ENCODE measurements at regions not wholly inside any gene's neighbourhood (a gene's known extent, or its start where the extent isn't known, plus 50 kb on each side); places are given as distances from the start of the nearest gene placed in this dataset.

DNA sequence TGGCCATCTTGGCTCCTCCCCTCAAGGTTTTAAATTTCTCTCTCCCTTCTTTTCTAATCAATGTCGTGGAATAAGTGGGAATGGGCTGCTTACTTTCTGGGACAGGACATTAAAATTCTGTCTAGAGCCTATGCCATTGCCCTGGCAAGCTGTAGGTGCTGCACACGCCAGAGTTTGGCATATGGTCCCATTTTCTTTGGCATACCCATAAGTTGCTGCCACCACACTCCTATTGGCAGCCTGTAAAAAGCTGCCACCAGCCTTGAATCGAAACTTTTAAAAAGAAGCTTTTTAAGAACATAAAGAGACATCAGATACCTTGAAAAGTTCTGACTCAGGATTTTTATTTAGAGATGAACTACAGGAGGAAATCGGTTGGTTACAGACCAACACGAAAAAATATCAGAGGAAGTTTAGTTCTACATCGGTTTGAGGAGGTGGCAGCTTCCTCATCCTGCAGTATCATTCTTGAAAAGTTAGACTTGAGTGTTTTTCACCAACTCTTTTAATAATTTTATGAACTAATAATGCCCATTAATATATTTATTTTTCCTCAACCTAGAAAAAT, 517.8 kb upstream of the ANO5 start:
- Mint-ChIP-seq H3K9me3 (no peaks in the 10 kb centered on the region), H3K27me3 (ENCODE audit: low read depth) (no peaks in the 10 kb centered on the region), H3K4me3 (no peak overlapping the region), H3K36me3 (ENCODE audit: low read depth) (no peaks in the 10 kb centered on the region), H3K4me1 (no peaks in the 10 kb centered on the region), H3K27ac (ENCODE audit: unreplicated experiment) (no peak overlapping the region)
- DNase-seq (ENCODE audit: low read depth, low spot score): no peak
- no peak for TF ChIP-seq CTCF (conservative IDR thresholded peaks at IDR 0.05)

DNA sequence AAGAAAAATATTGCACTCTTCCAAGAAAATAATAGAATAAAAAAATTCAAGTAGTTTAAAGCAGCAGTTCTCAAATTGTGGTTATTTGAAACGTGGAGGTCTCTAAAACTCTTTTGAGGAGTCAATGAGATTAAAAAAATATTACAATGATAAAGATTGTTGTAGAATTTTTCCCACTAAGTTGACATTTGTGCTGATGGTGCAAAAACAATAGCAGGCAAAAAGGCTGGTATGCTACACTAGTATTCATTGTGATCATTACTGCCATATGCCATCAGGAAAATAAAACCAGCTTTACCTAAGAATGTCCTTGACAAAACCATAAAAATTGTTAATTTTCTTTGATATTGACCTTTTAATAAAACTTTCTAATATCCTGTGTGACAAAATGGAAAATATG, 505.2 kb upstream of the ANO5 start:
- Mint-ChIP-seq H3K4me3 (no peak overlapping the region), H3K4me1 (no peaks in the 10 kb centered on the region), H3K27ac (ENCODE audit: unreplicated experiment) (no peak overlapping the region), H3K27me3 (ENCODE audit: low read depth) (no peaks in the 10 kb centered on the region), H3K9me3 (no peaks in the 10 kb centered on the region), H3K36me3 (ENCODE audit: low read depth) (no peaks in the 10 kb centered on the region)
- DNase-seq (ENCODE audit: low read depth, low spot score): no peak
- no peak for TF ChIP-seq CTCF (conservative IDR thresholded peaks at IDR 0.05)

DNA sequence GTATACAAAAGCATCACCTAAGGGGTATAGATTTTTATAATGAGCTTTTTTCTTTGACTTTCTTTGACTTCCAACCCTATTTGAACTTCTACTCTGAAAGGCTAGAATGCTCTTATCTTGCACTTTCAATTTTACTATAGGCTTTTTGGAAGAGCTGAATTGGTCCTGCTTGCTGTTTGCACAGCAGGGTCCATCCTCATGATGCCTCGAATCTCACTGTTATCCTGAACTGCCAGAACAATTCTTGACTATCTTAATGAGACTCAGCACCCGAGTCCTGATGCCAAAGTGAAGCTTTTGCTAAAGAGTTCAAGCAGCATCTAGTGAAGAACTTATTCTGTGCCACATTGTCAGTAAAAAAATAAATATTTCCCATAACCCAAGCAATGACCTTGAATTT, 488.3 kb upstream of the ANO5 start:
- Mint-ChIP-seq H3K27me3 (ENCODE audit: low read depth) (no peaks in the 10 kb centered on the region), H3K4me3 (no peak overlapping the region), H3K9me3 (no peaks in the 10 kb centered on the region), H3K27ac (ENCODE audit: unreplicated experiment) (no peak overlapping the region), H3K36me3 (ENCODE audit: low read depth) (no peaks in the 10 kb centered on the region), H3K4me1 (no peaks in the 10 kb centered on the region)
- TF ChIP-seq CTCF (conservative IDR thresholded peaks at IDR 0.05): no peak
- DNase-seq (ENCODE audit: low read depth, low spot score): no peak

- no peaks in the 10 kb centered on the region for H3K36me3 Mint-ChIP-seq (ENCODE audit: low read depth)
- H3K4me3 Mint-ChIP-seq: no peak overlapping the region
- DNase-seq (ENCODE audit: low read depth, low spot score): no peak
- no peaks in the 10 kb centered on the region for H3K4me1 Mint-ChIP-seq
- no peaks in the 10 kb centered on the region for H3K27me3 Mint-ChIP-seq (ENCODE audit: low read depth)
- H3K9me3 Mint-ChIP-seq: no peaks in the 10 kb centered on the region
- H3K27ac Mint-ChIP-seq (ENCODE audit: unreplicated experiment): no peak overlapping the region
- TF ChIP-seq CTCF (conservative IDR thresholded peaks at IDR 0.05): no peak
These were observed 485.7 kb upstream of the ANO5 start for GRCh38 chr11:21707116-21707739.

GRCh38 chr11:21710809-21711208, 482.1 kb upstream of the ANO5 start:
- Mint-ChIP-seq H3K36me3 (ENCODE audit: low read depth) (no peaks in the 10 kb centered on the region), H3K4me3 (no peak overlapping the region), H3K9me3 (peaks cover 3% of the 10 kb centered on the region), H3K27me3 (ENCODE audit: low read depth) (no peaks in the 10 kb centered on the region), H3K4me1 (no peaks in the 10 kb centered on the region), H3K27ac (ENCODE audit: unreplicated experiment) (no peak overlapping the region)
- DNase-seq (ENCODE audit: low read depth, low spot score): no peak
- TF ChIP-seq CTCF (conservative IDR thresholded peaks at IDR 0.05): no peak
